H9 (cell line): ENCODE measurements at regions not wholly inside any gene's neighbourhood (a gene's known extent, or its start where the extent isn't known, plus 50 kb on each side); places are given as distances from the start of the nearest gene placed in this dataset.

Experiments used
- DNase-seq: peaks from one replicate; pipeline ENCODE4 v3.0.0-alpha.2; 2017
- H2AFZ ChIP-seq: one replicate; pipeline ENCODE4 v1.6.1; 2013; ENCODE audit warnings: mild to moderate bottlenecking, low read length, control low read depth, moderate library complexity
- H2AK5ac ChIP-seq: 2 replicates; pipeline ENCODE4 v1.6.1; 2013; ENCODE audit warnings: low read length, control low read depth, mixed read lengths; ENCODE audit not compliant: insufficient read length
- H2BK120ac ChIP-seq: one replicate; pipeline ENCODE4 v1.6.1; 2013; ENCODE audit warnings: low read depth, mild to moderate bottlenecking, low read length, control low read depth, inconsistent platforms; ENCODE audit not compliant: poor library complexity, severe bottlenecking
- H2BK12ac ChIP-seq: 2 replicates; pipeline ENCODE4 v1.6.1; 2013; ENCODE audit warnings: low read length, control low read depth, mixed read lengths, low read depth; ENCODE audit not compliant: insufficient read length
- H2BK15ac ChIP-seq: 2 replicates; pipeline ENCODE4 v1.6.1; 2013; ENCODE audit warnings: low read depth, low read length, control low read depth
- H2BK20ac ChIP-seq: one replicate; pipeline ENCODE4 v1.6.1; 2013; ENCODE audit warnings: low read depth, mild to moderate bottlenecking, low read length, control low read depth, inconsistent platforms; ENCODE audit not compliant: poor library complexity, severe bottlenecking
- H2BK5ac ChIP-seq: 2 replicates; pipeline ENCODE4 v1.6.1; 2013; ENCODE audit warnings: low read length, control low read depth, mixed read lengths; ENCODE audit not compliant: insufficient read length
- H3K14ac ChIP-seq: 2 replicates; pipeline ENCODE4 v1.6.1; 2013; ENCODE audit warnings: low read length, control low read depth; ENCODE audit not compliant: insufficient read depth
- H3K18ac ChIP-seq: 2 replicates; pipeline ENCODE4 v1.6.1; 2013; ENCODE audit warnings: low read depth, mild to moderate bottlenecking, mixed read lengths, low read length, control low read depth; ENCODE audit not compliant: insufficient read length
- H3K23ac ChIP-seq: 2 replicates; pipeline ENCODE4 v1.6.1; 2013; ENCODE audit warnings: low read length, control low read depth, mixed read lengths, low read depth; ENCODE audit not compliant: insufficient read length
- H3K23me2 ChIP-seq: 2 replicates; pipeline ENCODE4 v1.6.1; 2013; ENCODE audit warnings: low read depth, mild to moderate bottlenecking, mixed read lengths, low read length, control low read depth; ENCODE audit not compliant: insufficient read length, poor library complexity, severe bottlenecking
- H3K27ac ChIP-seq: 2 replicates; pipeline ENCODE4 v1.5.1; 2013; ENCODE audit warnings: low read length, control low read depth, mixed read lengths, low read depth; ENCODE audit not compliant: insufficient read length
- H3K27me3 ChIP-seq: 2 replicates; pipeline ENCODE4 v1.6.1; 2013; ENCODE audit warnings: low read length, control low read depth, inconsistent platforms; ENCODE audit not compliant: insufficient read depth
- H3K4ac ChIP-seq: 2 replicates; pipeline ENCODE4 v1.6.1; 2013; ENCODE audit warnings: low read depth, mild to moderate bottlenecking, control low read depth, inconsistent platforms, low read length, moderate library complexity
- H3K4me1 ChIP-seq: 2 replicates; pipeline ENCODE4 v1.6.1; 2013; ENCODE audit warnings: low read length, control low read depth, inconsistent platforms; ENCODE audit not compliant: insufficient read depth
- H3K4me2 ChIP-seq: 2 replicates; pipeline ENCODE4 v1.6.1; 2013; ENCODE audit warnings: low read length, control low read depth, mixed read lengths; ENCODE audit not compliant: insufficient read length, insufficient read depth
- H3K56ac ChIP-seq: 2 replicates; pipeline ENCODE4 v1.6.1; 2013; ENCODE audit warnings: low read depth, mild to moderate bottlenecking, mixed read lengths, low read length, control low read depth; ENCODE audit not compliant: insufficient read length
- H3K79me1 ChIP-seq: 2 replicates; pipeline ENCODE4 v1.6.1; 2013; ENCODE audit warnings: low read depth, mild to moderate bottlenecking, moderate library complexity, low read length, control low read depth, inconsistent platforms; ENCODE audit not compliant: insufficient read depth, poor library complexity, severe bottlenecking
- H3K79me2 ChIP-seq: 2 replicates; pipeline ENCODE4 v1.6.1; 2013; ENCODE audit warnings: low read length, control low read depth, inconsistent platforms; ENCODE audit not compliant: insufficient read depth
- H3K9ac ChIP-seq: 2 replicates; pipeline ENCODE4 v1.6.1; 2013; ENCODE audit warnings: low read length, control low read depth, mixed read lengths; ENCODE audit not compliant: insufficient read length; ENCODE audit errors: extremely low read depth
- H3K9me3 ChIP-seq: one replicate; pipeline ENCODE4 v1.6.1; 2013; ENCODE audit warnings: low read depth, low read length, inconsistent platforms; ENCODE audit not compliant: control insufficient read depth
- H3T11ph ChIP-seq: one replicate; pipeline ENCODE4 v1.6.1; 2013; ENCODE audit warnings: mild to moderate bottlenecking, low read length, control low read depth, inconsistent platforms
- H4K20me1 ChIP-seq: one replicate; pipeline ENCODE4 v1.6.1; 2013; ENCODE audit not compliant: control insufficient read depth, insufficient read length, insufficient read depth
- H4K5ac ChIP-seq: 2 replicates; pipeline ENCODE4 v1.6.1; 2013; ENCODE audit warnings: low read depth, mild to moderate bottlenecking, mixed read lengths, low read length, control low read depth; ENCODE audit not compliant: insufficient read length
- H4K8ac ChIP-seq: replicated peaks from 2 replicates; pipeline ENCODE4 v1.6.1; 2013; ENCODE audit warnings: low read length, control low read depth, mixed read lengths, low read depth; ENCODE audit not compliant: insufficient read length
- H4K91ac ChIP-seq: 2 replicates; pipeline ENCODE4 v1.6.1; 2013; ENCODE audit warnings: low read depth, mild to moderate bottlenecking, moderate library complexity, mixed read lengths, low read length, control low read depth; ENCODE audit not compliant: insufficient read length
- H3K27ac Mint-ChIP-seq, 3 experiments: 2 replicates in 2 of 3; 3 replicates in 1 of 3; pipeline ENCODE4 v1.8.0; 2020 to 2021; ENCODE audit warnings: mixed read lengths in 3 of 3, mild to moderate bottlenecking in 1 of 3, moderate library complexity in 1 of 3
- H3K27me3 Mint-ChIP-seq: 2 replicates; pipeline ENCODE4 v1.8.0; 2021; ENCODE audit warnings: low read depth, mild to moderate bottlenecking, moderate library complexity, mixed read lengths
- H3K36me3 Mint-ChIP-seq, 3 experiments: 2 replicates in 2 of 3; 3 replicates in 1 of 3; pipeline ENCODE4 v1.8.0; 2020 to 2021; ENCODE audit warnings: low read depth in 3 of 3, mixed read lengths in 3 of 3; ENCODE audit not compliant: insufficient read depth in 1 of 3
- H3K4me1 Mint-ChIP-seq, 2 experiments: 2 replicates each; pipeline ENCODE4 v1.8.0; 2020; ENCODE audit warnings: mixed read lengths in 2 of 2
- H3K4me3 Mint-ChIP-seq, 2 experiments: 2 replicates in 1 of 2; 3 replicates in 1 of 2; pipeline ENCODE4 v1.8.0; 2020 to 2021; ENCODE audit warnings: mild to moderate bottlenecking in 2 of 2, mixed read lengths in 2 of 2, moderate library complexity in 1 of 2
- H3K9me3 Mint-ChIP-seq, 2 experiments: 2 replicates in 1 of 2; 3 replicates in 1 of 2; pipeline ENCODE4 v1.8.0; 2020; ENCODE audit warnings: mild to moderate bottlenecking in 2 of 2, mixed read lengths in 2 of 2, moderate library complexity in 1 of 2
- WGBS: extraction: QIAGEN DNeasy Blood & Tissue Kit; methylation state at CpG from one replicate; pipeline ENCODE4 v1.1.7; 2013; ENCODE audit warnings: missing lambda C conversion rate, low lambda C conversion rate, mixed read lengths; ENCODE audit not compliant: insufficient read length; ENCODE audit errors: extremely low coverage; 5-methylcytosine and 5-hydroxymethylcytosine counted together
- TF ChIP-seq, protein P1 (sequence below): fragments of 200-600 bp; sonication (generic); conservative IDR thresholded peaks from 3 replicates; pipeline ENCODE4 v1.8.0; 2021; ENCODE audit warnings: antibody characterized with exemption, mild to moderate bottlenecking

GRCh38 chr17:14840616-14841231, 424.4 kb downstream of the PMP22 start:
- H3K9me3 Mint-ChIP-seq: peaks cover 4 to 7% of the 10 kb centered on the region in 2 experiments; a peak in 4 of 5 replicates
- no peak overlapping the region for H3K14ac ChIP-seq
- no peak overlapping the region for H3K4me2 ChIP-seq
- no peak overlapping the region for H2BK12ac ChIP-seq
- no peak overlapping the region for H4K91ac ChIP-seq
- H2BK120ac ChIP-seq: no peak overlapping the region
- H3K9ac ChIP-seq: no peak overlapping the region
- no peaks in the 10 kb centered on the region; the same call in 1 of the 2 replicates for H3K27me3 Mint-ChIP-seq
- no peak overlapping the region for H3K18ac ChIP-seq
- no peaks in the 10 kb centered on the region for H3K4me1 ChIP-seq
- H2BK15ac ChIP-seq: no peak overlapping the region
- no peaks in the 10 kb centered on the region for H3K27me3 ChIP-seq
- DNase-seq: no peak
- no peaks in the 10 kb centered on the region for H4K20me1 ChIP-seq
- WGBS: no CpG with 5 or more reads among the region's 3 CpGs
- H3K79me1 ChIP-seq: no peaks in the 10 kb centered on the region
- no peak overlapping the region for H3K56ac ChIP-seq
- no peak overlapping the region for H2BK5ac ChIP-seq
- H3K27ac ChIP-seq: no peak overlapping the region
- no peaks in the 10 kb centered on the region for H3K23me2 ChIP-seq
- no peak overlapping the region for H3K23ac ChIP-seq
- H3K9me3 ChIP-seq: no peaks in the 10 kb centered on the region
- TF ChIP-seq, protein P1, sequence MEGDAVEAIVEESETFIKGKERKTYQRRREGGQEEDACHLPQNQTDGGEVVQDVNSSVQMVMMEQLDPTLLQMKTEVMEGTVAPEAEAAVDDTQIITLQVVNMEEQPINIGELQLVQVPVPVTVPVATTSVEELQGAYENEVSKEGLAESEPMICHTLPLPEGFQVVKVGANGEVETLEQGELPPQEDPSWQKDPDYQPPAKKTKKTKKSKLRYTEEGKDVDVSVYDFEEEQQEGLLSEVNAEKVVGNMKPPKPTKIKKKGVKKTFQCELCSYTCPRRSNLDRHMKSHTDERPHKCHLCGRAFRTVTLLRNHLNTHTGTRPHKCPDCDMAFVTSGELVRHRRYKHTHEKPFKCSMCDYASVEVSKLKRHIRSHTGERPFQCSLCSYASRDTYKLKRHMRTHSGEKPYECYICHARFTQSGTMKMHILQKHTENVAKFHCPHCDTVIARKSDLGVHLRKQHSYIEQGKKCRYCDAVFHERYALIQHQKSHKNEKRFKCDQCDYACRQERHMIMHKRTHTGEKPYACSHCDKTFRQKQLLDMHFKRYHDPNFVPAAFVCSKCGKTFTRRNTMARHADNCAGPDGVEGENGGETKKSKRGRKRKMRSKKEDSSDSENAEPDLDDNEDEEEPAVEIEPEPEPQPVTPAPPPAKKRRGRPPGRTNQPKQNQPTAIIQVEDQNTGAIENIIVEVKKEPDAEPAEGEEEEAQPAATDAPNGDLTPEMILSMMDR: no peak
- H3K4me3 Mint-ChIP-seq: no peak overlapping the region
- no peaks in the 10 kb centered on the region for H3K79me2 ChIP-seq
- no peak overlapping the region for H2BK20ac ChIP-seq
- no peak overlapping the region for H2AK5ac ChIP-seq
- no peaks in the 10 kb centered on the region for H3K4me1 Mint-ChIP-seq
- H3K27ac Mint-ChIP-seq: no peak overlapping the region
- no peak overlapping the region for H3T11ph ChIP-seq
- H3K36me3 Mint-ChIP-seq: peaks cover 0 to 13% (median 2%) of the 10 kb centered on the region in 3 experiments; a peak in 3 of 7 replicates
- H2AFZ ChIP-seq: no peak overlapping the region
- no peak overlapping the region for H4K5ac ChIP-seq
- no peak overlapping the region for H3K4ac ChIP-seq
- no peak overlapping the region for H4K8ac ChIP-seq
